ELF-1 (cell line): ENCODE measurements at regions not wholly inside any gene's neighbourhood (a gene's known extent, or its start where the extent isn't known, plus 50 kb on each side); places are given as distances from the start of the nearest gene placed in this dataset.
"Not testable (repeated sequence)": the region's sequence is repeated elsewhere in the genome, so short reads cannot be mapped to it uniquely, and the experiment has no call there.

Source experiments
- DNase-seq: peaks from one replicate; pipeline ENCODE4 v3.0.0-alpha.2; 2016; ENCODE audit warnings: low read depth, low spot score

DNA sequence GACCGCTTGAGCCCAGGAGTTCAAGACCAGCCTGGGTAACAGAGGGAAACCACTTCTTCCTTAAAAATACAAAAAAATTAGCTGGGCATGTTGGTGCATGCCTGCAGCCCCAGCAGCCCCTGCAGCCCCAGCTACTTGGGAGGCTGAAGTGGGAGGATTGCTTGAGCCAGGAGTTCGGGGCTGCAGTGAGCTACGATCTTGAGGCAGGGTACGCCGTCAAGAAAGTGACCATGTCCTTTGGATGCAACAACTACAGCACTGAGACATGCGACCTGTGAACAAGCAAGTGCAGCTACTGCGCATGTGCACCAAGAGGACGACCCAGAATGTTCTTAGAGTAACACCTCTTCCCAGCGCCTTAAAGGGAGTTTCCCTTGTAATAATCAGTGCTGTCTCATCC lies 66.6 kb upstream of the ZNF479 start:
- DNase-seq: no peak

DNA sequence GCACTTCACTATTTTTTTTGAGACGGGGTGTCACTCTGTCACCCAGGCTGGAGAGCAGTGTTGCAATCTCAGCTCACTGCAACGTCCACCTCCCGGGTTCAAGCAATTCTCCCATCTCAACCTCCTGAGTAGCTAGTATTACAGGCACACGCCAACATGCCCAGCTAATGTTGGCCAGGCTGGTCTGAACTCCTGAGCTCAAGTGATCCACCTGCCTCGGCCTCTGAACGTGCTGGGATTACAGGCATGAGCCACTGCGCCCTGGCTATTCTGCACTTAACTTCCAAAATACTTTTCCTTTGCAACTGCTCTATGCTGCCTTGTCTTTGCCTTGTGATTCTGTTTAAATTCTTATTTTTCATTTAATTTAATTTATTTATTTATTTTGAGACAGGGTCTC lies 67.0 kb upstream of the ZNF479 start:
- DNase-seq: no peak

DNA sequence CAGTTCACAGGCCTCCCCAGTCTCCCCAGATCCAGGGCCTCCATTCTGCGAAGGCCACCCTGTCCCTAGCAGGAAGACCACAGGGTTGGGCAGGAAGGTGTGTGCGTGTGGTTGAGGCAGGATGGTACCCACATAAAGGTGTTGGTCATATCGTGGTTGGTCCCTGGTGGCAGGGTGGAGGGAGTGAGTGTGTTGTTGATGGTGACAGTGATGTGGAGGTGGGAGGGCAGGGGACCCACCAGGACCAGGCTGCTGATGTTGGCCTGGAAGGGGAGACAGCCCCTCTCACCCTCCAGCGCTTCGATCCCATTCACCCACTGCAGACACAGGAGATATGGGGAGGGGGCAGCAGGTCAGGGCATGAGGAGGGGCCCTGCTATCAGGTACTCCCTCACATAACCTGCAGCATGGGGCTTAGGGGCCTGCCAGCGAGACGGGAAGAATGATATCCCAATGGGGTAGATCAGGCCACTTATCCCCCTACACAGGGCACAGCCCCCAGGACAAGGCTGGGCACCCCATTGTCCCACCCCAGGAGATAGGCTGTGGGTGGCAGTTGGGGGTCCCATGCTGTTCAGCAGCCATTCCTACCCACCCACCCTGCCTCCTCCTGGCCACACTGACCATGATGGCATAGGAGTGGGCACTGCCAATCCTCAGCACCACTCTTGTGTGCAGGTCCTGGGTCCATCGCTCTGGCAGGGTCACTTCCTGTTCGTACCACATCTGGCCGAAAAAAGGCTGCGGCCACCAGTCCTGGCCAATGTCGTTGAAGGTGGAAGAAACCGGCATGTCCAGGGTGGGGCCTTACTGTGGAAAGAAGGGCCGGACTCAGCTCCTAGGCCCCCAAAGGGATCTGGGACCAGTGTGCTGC lies 69.0 kb upstream of the ZNF479 start:
- no peak for DNase-seq

DNA sequence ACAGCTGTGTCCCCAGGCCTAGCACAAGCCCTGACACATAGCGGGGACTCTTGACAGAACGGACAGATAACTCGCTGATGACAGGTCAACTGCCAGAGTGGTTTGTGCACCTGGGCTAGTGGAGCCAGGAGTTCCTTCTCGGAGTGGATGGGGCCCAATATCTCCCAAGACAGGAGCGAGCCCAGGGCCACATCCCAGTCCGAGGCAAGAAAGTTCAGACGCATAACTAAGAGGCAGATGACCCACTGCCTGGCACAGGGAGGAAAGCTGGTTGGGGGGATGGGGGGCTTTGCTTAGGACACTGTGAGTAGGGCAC lies 69.6 kb upstream of the ZNF479 start:
- DNase-seq: no peak

DNA sequence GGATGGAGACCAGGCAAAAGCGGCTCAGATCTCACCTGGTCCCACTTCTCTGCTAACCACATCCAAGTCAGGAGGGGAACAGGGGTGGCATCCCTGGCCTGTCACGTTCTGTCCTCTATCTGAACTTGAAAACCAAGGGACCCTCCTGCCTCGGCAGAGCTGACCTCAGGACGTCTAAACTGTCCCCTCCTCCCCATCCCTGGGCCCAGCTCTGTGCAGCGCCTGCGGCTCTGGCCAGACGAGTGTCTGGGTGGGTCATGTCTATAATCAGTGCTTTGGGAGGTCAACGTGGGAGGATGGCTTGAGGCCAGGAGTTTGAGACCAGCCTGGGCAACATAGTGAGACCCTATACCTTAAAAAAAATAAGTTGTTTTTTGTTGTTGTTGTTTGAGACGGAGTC lies 70.0 kb upstream of the ZNF479 start:
- no peak for DNase-seq

DNA sequence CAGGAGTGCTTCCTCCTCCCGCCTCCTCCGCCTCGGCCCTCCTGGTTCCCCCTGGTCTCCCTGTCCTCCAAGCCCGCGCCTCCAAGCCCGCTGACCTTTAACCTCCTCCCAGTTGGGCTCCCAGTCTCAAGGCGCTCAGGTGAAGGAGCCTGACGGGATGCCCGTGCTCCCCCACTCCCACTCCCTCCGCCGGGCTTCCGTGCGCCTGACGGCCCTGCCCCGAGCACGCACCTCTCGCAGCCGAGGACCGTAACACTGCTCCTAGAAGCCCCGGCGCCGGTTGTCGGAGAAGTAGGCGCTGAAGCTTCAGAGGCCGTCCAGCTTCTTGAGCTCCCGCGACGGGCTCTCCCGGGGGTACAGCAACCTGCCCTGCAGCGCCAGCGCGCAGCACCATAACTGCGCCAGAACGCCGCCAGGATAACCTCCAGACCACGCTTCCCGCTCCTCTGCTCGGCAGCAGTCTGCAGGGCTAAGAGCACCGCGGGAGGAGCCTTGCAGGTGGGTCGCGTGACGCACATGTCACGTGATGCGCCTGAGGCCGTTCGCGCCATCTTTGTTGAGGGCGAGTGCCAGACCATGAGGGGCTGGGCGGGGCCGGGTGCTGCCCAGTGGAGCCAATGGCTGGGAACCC lies 71.0 kb upstream of the ZNF479 start:
- DNase-seq: no peak

DNA sequence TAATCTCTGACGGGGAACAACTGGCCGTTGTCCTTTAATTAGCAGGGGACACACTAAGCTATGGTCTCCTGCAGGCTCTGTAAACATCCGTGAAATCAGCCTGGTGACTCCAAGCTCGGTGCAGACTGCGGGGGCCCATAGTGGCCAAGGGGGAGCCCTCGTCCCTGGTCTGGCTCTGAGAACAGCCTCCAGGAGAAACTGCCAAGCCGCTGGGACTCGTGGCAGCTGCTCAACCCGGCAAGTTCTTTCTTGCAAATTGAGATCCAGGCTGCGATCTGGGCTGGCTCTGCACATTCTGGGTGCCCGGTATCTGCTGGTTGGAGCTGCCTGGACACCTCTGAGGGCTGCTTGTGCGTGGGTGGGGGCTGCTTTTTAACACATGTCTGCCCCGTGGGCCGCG lies 71.6 kb upstream of the ZNF479 start:
- not testable (repeated sequence) for DNase-seq

DNA sequence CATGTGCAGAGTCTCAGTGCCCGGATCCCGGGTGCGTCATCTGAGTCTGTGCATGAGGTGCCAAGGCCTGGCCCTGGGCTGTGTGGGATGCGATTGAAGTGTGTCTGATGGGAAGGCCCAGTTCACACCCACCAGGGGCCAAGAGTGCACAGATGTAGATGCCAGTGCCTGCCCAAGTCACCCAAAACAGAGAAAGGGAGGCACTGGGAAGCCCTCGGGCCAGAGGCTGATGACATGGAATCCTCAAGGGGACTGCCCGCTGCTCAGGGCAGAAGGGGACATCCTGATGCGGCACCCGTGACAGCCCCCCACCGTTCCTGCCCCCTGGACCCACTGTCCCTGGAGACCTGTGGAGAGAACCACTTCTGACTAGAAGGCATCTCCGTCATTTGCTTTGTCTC lies 72.2 kb upstream of the ZNF479 start:
- no peak for DNase-seq

DNA sequence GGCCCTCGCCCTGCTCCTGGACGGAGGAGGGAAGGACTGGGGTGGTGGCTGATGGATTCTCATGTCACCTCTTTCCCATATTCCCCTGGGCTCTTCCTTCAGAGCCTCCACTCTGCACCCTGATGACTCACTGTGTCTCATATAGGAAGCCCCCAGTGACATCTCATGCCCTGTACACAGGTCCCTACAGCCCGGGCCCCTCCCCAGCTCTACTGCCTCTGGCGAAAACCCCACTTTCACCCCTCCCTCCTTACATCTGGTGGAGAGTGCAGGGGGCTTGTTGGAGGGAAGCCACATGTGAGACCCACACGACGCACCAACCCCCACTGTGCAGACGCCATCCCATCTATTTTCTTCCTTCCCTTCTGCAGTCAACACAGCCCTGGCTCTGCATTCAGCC lies 72.8 kb upstream of the ZNF479 start:
- DNase-seq: no peak

DNA sequence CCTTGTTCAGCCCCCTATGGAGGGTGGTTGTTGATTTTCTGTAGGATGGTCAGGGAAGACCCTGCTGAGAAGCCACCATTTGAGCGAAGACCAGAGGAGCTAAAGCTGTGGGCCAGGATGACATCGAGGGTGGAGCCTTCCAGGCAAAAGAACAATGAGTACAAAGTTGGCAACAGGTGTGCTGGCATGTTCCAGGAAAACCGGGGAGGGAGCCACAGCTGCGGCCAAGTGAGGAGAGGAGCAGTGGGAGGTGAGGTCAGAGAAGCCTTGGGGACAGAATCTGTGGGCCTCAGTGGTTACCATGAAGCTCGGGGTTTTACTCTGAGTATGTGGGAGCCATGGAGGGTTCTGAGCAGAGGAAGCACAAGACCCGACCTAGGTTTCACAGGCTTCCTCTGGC lies 75.6 kb upstream of the ZNF479 start:
- no peak for DNase-seq

DNA sequence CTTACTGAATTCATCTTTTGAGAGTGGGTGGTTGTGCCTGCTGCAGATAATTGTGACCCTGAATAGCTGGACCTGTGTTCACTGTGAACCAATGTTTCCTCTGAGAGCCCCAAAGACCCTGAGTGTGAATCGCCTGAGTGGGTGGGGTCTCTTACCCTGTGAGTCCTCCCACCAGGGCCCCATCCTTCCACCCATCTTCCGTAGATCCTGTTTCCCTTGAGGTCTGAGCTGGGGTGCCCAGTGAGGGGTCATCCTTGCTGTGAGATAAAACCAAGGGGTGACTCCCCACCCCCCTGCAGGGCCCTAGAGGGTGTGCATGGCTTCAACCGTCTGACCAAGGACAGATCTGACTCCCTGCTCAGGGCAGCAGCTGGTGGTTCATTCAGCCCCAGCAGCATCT lies 78.0 kb upstream of the ZNF479 start:
- DNase-seq: no peak

DNA sequence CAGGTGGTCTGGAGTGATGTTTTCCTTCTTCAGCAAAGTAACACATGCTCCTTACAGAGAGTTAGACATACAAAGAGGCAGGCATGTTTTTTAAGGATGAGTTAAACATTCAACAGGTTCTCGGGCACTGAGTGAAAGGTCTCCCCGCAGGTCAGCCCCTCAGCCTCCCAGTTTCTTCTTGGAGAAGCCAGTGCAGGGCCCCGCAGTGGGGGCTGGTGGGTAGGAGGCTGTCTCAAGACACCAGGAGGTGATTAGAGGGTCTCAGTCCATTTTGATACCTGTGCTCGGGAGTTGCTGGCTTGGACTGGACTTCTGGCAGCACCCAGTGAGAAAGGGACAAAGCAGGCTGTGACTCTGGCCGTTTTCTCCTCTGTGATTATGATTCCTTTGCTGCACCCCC lies 78.6 kb upstream of the ZNF479 start:
- no peak for DNase-seq

DNA sequence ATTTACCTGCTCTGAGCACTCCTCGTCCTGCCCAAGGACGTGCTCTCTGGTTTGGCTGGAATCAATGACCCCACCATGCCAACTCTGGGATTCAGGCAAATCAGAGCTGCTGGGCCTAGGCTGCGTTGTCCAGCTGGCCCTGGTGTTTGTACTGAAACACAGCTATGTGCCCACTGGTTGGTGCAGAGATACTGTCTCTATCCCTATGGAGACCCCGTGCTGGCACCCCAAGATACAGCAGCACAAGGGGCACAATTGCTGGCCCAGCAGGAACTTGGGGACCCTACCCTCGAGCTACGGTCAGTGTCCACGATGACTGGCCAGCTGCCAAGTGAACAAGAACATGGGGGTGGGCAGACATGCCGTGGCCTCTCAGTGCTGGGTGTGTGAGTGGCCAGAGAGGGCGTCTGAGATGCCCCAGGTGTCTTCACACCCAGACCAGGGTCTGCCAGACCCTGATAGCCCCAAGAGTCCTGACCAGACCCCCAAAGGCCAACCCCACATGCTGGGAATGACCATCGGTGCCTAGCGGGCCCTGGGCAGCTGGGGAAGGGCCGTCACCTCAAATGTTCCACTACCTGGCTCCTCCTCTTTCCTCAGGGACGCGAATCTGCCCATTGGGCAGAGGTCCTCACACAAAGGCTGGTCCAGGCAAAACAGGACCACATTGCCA lies 79.3 kb upstream of the ZNF479 start:
- DNase-seq: no peak

DNA sequence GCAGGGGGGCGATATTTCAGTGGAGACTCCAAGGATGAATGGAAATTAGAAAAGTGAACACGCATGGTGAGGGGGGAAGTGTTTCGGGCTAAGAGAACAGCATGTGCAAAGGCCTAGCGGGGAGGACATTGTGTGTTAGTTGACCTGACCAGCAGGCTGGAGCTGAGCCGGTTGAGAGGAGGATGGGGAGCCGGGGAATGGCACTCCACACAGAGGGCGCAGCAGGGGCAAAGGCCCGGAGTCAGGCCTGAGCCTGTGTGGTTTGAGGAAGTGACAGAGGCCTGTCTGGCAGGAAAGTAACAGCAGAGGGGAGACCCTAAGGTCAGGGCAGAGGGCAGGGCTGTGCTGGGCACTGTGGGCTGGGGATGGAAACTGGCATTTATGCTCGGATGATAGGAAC lies 83.2 kb upstream of the ZNF479 start:
- no peak for DNase-seq

DNA sequence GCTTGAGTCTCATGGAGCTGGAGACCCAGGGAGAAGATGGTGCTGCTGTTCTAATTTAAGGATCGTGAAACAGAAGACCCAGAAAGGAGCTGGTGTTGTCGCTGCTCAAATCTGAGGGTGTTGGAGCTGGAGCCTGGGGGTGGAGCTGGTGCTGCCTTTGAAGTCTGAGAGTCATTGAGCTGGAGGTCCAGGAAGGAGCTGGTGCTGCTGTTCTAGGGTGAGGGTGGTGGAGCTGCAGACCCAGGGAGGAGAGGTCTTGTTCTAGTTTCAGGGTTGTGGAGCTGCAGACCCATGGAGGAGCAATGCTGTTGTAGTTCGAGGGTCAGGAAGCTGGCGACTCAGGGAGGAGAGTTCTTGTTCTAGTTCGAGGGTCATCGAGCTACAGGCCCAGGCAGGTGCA lies 84.1 kb upstream of the ZNF479 start:
- no peak for DNase-seq

DNA sequence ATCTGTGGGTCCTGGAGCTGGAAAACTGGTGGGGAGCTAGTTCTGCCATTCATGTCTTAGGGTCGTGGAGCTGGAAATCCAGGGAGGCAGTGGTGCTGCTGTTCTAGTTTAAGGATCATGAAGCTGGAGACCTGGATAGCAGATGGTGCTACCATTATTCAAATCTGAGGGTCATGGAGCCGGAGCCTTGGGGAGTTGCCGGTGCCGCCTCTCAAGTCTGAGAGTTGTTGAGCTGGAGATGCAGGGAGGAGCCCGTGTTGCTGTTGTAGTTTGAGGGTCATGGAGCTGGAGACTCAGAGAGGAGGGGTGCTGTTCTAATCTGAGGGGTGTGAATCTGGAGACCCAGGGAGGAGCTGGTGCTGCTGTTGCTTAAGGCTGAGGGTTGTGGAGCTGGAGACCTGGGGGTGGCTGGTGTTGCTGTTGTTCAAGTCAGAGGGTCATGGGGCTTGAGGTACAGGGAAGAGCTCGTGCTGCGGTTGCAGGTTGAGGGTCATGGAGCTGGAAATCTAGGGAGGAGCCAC lies 86.0 kb upstream of the ZNF479 start:
- DNase-seq: no peak

DNA sequence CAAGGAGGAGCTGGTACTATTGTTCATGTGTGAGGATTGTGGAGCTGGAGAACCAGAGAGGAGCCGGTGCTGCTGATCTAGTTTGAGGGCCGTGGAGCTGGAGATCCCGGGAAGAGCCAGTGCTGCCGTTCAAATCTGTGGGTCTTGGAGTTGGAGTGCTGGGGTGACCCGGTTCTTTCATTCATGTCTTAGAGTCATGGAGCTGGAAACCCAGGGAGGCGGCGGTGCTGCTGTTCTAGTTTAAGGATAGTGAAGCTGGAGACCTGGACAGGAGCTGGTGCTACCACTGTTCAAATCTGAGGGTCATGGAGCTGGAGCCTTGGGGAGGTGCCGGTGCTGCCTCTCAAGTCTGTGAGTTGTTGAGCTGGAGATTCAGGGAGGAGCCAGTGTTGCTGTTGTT lies 88.5 kb upstream of the ZNF479 start:
- DNase-seq: no peak

DNA sequence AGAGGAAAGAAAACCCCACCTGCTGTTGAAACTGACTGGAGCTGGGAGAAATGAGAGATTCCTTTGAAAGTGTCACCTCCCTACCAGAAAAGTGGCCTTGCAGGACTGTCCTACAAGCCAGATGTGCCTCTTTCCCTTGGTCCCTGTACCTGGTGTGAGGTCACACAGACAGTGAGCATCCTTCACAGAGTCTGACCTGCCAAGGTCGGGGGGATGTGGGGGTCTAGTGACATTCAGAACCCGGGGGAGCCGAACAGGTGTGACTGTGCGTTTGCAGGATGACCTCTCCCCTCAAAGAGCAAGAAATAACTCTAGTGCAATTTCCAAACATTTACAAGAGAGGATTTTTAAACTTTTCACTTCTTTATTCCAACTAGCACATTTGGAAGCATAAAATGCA lies 93.4 kb upstream of the ZNF479 start:
- no peak for DNase-seq

DNA sequence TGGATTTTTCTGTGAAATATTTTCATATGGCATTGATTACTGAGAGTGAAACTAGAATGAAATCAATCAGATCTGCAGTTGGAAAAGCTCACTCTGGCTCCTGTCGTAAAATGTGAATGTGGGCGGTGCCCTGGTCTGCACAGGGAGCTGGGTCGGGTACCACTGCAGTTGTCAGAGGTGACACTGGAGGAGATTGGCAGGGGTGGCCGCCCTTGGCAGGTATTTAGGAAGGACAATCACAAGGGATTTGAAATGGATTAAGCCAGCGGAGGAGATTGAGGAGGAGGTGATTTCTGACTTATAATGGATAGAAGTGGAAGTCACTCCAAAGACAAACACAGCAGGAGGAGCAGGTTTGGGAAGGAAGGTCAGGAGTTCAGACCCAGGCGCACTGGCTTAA lies 109.0 kb upstream of the ZNF479 start:
- DNase-seq: not testable (repeated sequence)

DNA sequence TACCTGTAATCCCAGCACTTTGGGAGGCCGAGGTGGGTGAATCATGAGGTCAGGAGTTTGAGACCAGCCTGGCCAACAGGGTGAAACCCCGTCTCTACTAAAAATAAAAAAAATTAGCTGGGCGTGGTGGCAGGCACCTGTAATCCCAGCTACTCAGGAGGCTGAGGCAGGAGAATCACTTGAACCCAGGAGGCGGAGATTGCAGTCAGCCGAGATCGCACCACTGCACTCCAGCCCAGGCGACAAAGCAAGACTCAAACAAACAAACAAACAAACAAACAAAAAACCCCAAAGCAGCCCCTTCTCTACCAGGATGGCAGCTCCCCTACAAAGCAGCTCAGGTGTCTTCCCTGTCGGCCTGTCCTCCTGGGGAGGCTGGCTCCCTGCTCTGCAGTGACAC lies 111.3 kb upstream of the ZNF479 start:
- DNase-seq: not testable (repeated sequence)

DNA sequence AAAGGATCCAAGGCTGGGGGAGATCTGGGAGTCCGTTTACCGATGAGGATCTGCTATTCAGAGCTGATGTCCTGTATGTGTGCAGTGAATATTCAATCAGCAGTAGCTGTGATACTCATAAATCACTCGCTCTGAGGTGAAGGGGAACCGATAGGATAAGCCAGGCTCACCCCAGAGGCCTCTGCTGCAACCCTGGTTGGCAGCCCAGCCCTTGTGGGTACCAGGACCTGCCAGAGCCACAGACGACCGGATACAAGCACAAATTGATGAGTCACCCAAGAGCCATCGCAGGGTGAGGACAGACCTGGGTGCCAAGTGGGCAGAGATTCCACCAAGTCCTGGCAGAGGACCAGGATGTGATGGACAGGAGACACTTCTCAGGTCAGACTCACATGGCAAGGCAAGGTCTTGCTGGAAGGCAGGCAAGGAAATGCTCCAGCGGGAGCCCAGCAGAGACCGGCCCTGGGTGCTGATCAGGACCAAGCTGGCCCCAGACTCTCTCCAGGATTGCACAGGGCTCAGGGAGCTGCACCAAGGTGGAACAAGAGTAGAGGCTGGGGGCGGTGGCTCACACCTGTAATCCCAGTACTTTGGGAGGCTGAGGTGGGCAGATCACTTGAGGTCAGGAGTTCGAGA lies 112.2 kb upstream of the ZNF479 start:
- not testable (repeated sequence) for DNase-seq

DNA sequence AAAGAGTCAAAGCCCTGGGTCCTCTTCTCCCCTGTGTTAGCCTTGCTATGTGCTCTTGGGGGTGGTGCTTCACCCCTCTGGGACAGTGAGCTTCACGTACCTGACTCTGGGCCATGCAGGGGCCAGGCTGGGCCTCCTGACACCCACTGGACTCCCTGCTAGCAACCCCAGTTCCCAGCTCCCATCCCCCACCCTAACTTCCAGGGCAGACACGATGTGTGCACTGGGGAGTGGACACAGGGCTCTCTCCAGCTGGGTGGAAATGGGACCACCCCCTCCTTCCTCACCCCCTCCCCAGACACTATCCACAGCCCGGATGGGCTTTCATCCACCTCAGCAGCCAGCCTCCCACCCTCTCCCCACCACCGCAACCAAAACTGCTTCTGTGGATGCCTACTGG lies 113.0 kb upstream of the ZNF479 start:
- DNase-seq: no peak
